HL-60 (cell line): ENCODE measurements at regions not wholly inside any gene's neighbourhood (a gene's known extent, or its start where the extent isn't known, plus 50 kb on each side); places are given as distances from the start of the nearest gene placed in this dataset.
"Not testable (repeated sequence)": the region's sequence is repeated elsewhere in the genome, so short reads cannot be mapped to it uniquely, and the experiment has no call there.

Experiments
- DNase-seq, 2 experiments: peaks; one replicate each; pipeline ENCODE4 v3.0.0-alpha.2; 2010 to 2020; ENCODE audit warnings: low read depth in 1 of 2, low spot score in 1 of 2
- H3K27ac ChIP-seq: fragments of 250-450 bp; sonication (Bioruptor Pico); replicated peaks from 2 replicates; pipeline ENCODE4 v1.5.1; 2020; ENCODE audit warnings: mild to moderate bottlenecking, moderate library complexity
- H3K27me3 ChIP-seq: fragments of 250-450 bp; sonication (Bioruptor Pico); 2 replicates; pipeline ENCODE4 v1.5.1; 2021; ENCODE audit warnings: mild to moderate bottlenecking, moderate library complexity; ENCODE audit not compliant: insufficient read depth, poor library complexity, severe bottlenecking
- H3K4me3 ChIP-seq: replicated peaks from 2 replicates; pipeline ENCODE4 v1.5.1; 2011; ENCODE audit warnings: mild to moderate bottlenecking, control low read depth, low read length; ENCODE audit not compliant: insufficient read depth
- GABPA ChIP-seq: IDR thresholded peaks from 2 replicates; pipeline ENCODE4 v1.6.1; 2012; ENCODE audit warnings: low read depth
- POLR2AphosphoS5 ChIP-seq: IDR thresholded peaks from 2 replicates; pipeline ENCODE4 v1.6.1; 2012; ENCODE audit warnings: low read depth
- REST ChIP-seq: IDR thresholded peaks from 2 replicates; pipeline ENCODE4 v1.6.1; 2012; ENCODE audit warnings: low read depth; ENCODE audit not compliant: insufficient replicate concordance
- SPI1 ChIP-seq: IDR thresholded peaks from 2 replicates; pipeline ENCODE4 v1.6.1; 2012; ENCODE audit warnings: low read depth, mild to moderate bottlenecking, borderline replicate concordance
- TF ChIP-seq, protein P1 (sequence below): IDR thresholded peaks from one replicate; pipeline ENCODE4 v1.5.1; 2011; ENCODE audit warnings: low read length, control low read depth, inconsistent platforms; ENCODE audit not compliant: insufficient read depth

GRCh38 chr14:89098254-89098653 is 273.8 kb downstream of the TTC8 start:
- TF ChIP-seq SPI1 (no peak), POLR2AphosphoS5 (no peak), REST (no peak), GABPA (no peak)
- TF ChIP-seq, protein P1, sequence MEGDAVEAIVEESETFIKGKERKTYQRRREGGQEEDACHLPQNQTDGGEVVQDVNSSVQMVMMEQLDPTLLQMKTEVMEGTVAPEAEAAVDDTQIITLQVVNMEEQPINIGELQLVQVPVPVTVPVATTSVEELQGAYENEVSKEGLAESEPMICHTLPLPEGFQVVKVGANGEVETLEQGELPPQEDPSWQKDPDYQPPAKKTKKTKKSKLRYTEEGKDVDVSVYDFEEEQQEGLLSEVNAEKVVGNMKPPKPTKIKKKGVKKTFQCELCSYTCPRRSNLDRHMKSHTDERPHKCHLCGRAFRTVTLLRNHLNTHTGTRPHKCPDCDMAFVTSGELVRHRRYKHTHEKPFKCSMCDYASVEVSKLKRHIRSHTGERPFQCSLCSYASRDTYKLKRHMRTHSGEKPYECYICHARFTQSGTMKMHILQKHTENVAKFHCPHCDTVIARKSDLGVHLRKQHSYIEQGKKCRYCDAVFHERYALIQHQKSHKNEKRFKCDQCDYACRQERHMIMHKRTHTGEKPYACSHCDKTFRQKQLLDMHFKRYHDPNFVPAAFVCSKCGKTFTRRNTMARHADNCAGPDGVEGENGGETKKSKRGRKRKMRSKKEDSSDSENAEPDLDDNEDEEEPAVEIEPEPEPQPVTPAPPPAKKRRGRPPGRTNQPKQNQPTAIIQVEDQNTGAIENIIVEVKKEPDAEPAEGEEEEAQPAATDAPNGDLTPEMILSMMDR, result no peak
- Histone ChIP-seq H3K4me3 (no peak overlapping the region), H3K27me3 (no peaks in the 10 kb centered on the region), H3K27ac (no peak overlapping the region)
- no peak for DNase-seq

DNA sequence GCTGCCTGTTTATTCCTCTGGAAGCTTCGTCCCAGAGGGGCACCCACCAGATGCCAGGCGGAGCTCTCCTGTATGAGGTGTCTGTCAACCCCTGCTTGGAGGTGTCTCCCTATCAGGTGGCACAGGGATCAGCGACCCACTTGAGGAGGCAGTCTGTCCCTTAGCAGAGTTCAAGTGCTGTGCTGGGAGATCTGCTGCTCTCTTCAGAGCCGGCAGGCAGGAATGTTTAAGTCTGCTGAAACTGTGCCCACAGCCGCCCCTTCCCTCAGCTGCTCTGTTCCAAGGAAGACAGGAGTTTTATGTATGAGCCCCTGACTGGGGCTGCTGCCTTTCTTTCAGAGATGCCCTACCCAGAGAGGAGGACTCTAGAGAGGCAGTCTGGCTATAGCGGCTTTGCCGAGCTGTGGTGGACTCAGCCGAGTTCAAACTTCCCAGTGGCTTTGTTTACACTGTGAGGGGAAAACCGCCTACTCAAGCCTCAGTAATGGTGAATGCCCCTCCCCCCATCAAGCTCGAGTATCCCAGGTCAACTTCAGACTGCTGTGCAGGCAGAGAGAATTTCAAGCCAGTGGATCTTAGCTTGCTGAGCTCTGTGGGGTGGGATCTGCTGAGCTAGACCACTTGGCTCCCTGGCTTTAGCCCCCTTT is 279.8 kb downstream of the TTC8 start:
- H3K27ac ChIP-seq, DNase-seq, H3K27me3 ChIP-seq, H3K4me3 ChIP-seq: not testable (repeated sequence)

DNA sequence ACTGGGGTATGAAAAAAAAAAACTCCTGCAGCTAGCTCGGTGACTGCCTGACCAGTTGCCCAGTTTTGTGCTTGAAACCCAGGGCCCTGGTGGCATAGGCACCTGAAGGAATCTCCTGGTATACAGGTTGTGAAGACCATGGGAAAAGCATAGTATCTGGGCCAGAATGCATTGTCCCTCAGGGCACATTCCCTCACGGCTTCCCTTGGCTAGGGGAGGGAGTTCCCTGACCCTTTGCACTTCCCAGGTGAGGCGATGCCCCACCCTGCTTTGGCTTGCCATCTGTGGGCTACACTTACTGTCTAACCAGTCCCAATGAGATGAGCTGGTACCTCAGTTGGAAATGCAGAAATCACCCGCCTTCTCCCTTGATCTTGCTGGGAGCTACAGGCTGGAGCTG is 280.4 kb downstream of the TTC8 start:
- not testable (repeated sequence) for H3K27me3 ChIP-seq, H3K27ac ChIP-seq, DNase-seq, H3K4me3 ChIP-seq
